ENCODE measurements at regions not wholly inside any gene's neighbourhood (a gene's known extent, or its start where the extent isn't known, plus 50 kb on each side); places are given as distances from the start of the nearest gene placed in this dataset.

DNA sequence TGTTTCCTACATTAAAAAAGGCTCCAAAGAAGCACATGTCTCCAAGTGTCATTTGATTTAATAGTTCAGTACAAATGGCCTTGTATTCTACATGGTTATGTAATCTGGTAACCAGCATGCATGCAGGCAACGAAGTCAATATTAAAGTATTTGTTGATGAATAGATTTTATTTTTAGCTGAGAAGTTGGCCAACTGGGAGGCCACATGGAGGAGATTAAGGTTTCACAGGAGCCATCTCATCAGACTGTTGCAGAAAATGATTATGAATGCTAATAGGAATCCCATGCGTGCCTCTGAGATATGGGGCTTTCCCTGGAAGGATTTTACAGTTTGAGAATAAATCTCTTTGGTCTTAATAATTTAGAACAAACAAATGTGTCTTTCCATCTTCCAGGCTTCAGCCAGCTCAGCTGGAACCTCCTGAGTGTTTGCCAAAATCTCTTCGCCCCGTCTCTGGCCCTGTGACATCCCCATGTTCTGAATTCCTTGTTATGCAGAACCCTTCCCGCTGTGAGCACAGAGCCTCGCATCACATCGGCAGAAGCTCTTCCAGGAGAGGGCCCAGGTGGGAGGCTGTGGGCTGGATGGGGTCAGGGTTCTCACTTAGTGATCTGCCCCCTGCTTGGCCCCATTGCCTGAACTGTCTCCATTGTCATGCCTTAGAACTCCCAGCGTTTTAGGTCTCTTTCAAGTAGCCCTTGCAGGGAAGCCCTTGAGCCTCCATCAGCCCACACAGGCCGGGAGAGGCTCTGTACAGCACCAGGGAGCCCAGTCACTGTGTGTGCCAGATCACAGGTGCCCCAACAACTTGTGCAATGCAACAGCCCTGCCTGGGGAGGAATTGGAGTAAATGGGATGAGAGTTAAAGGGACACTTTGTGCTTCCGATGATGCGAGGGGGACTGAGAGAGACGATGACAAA is 190.5 kb upstream of the TWIST2 start:
- no peak for DNase-seq

DNA sequence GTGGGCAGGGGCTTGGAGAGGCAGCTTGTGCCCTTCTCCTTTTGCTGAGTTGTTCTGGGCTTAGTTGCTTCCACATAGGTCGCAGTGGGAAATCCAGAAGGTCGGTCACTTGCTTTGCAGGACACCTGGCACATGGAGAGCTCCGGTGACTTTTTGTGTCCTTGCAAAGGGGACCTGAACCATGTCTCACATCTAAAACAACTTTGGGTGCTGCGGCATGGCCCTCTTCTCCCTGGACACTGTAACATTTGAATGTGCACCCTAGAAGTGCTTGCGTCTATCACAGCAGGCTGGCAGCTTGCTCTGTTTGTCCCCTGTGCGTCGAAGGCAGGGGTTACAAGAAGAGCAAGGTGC is 189.9 kb upstream of the TWIST2 start:
- DNase-seq, result no peak

DNA sequence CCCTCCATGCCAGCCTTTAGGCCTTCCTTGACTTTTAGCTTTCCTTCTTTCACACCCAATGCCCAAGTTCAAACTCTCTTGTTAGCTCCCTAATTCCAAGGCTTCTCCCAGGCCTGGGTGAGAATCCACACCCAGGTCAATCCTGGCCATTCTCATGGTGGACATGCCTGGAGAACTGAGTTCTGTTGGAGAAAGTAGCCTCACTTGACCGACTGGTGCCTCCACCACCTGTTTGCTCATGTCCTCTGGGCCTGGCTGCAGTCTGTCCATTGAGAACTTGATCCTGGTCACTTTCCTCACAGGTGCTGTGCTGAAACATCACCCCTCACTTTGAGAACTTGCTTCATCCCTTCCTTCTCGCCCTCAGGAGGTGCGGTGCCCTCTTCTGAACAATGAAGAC is 189.1 kb upstream of the TWIST2 start:
- no peak for DNase-seq

DNA sequence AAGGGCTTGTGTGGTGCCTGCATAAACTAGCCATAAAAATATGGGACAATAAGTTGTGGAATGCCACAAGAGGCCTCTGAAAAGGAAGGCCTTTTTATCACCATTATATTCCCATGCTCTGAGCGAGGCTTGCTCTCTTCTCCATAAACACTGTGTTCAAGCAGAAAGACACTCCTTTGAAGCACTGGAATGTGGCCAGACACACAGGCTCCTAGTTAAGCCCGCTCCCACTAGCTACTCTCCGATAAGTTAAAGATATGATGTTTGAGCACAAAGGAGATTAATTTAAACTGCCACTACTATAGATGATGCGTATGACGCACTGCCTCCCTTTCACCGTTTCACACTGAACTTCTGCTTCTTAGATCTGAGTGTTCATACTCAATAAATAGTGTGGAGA is 188.7 kb upstream of the TWIST2 start:
- no peak for DNase-seq

DNA sequence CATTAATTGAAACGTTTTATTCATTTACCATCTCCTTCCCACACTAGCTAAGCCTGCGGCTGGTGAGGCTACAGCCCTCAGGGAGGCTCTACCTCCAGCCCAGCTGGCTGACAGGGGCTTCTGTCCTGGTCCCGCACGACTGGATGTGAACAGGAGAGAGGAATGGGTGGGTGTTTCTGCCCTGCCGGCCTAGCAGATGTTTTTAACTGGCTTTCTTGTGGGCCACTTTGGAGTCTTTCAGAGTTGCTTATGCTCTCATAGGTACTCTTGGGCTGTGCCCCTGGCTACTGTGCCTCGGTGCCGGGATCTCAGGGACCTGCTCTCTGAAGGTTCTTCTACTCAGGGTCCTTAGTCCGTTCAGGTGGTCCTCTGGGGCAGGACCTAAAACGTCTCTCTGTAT is 184.3 kb upstream of the TWIST2 start:
- no peak for DNase-seq

DNA sequence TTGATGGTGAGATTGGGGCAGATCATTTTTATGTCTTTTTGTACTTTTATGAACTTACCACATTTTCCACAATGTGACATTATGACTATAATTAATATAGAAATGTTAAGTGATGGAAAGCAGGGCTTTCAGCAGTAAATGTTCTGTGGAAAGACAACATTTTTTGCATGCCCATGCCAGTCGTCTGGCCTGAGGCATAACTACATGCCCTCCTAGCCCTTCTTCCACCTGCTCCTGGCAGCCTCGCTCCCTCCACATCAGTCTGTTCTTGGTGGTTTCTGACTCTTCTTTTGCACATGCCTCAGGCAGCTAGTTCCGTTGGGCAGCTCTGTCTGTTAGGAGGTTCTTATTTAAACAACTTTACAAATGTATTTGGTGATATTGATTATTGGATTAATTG is 182.0 kb upstream of the TWIST2 start:
- DNase-seq, result no peak

DNA sequence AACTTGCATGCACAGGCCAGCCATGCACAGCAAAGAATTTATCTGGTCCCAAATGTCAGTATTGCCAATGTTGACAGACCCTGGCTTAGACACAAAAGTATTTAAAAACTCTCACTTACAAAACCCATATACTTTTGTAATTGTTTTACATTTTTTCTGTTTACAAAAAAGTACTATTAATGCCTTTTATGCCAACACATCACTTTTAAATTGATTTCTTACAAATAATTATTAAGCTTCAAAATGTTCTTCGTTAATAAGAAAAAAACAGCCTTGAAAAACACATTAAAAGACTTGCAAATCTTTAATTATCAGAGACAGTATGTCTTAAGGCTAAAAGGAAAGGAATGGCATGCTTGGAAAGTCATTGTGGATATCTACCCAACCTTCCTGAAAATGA is 181.3 kb upstream of the TWIST2 start:
- no peak for DNase-seq

DNA sequence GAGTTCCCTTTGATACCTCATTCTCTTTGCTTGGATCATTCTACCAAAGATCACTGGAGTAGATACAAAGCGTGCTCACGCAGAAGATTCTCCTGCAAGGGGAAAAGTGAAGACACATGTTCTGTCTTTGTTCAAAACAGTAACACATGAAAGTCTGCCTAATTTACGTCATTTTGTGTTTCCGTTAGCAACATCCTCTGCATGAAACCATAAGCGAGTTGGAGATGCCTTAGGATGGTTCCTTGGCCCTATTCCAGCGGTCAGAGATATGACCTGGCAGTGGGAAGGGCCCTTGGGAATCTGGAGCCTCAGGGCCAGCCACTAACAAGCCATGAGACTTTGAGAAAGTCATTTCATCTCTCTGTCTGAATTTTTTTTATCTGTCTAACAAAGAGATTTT is 180.9 kb upstream of the TWIST2 start:
- no peak for DNase-seq

DNA sequence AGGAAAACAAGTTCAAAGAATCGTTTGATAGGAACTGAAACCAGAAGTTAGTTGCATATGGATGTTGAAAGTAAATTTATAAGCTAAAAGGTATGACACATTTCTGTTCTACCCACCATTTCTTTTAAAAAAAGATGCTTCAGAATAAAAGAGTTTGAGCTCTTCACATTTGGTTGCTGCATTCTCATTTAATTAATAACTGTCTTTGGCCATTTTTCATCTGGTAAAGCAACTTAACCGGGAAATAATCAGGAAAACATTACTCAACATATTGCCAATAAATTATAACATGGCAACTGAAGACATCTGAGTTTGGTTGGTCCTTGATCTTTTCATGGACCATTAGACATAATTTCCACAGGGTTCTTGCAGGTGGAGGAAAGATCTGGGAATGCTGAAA is 180.2 kb upstream of the TWIST2 start:
- no peak for DNase-seq

DNA sequence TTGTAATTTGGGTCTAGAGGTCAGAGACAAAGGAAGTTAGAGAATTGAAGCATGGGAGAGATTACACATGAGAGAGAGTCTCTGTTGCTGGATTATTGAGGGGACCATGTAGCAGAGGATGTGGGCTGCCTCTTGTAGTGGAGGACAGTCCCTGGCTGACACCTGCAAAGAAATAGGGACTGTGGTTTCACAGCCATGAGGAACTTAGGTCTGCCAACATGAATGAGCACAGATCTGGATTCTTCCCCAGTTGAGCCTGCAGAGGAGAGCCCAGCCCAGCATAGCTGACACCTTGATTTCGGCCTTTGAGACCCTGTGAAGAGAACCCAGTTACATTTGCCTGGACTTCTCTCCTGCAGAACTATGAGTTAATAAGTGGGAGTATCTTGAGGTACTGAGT is 179.5 kb upstream of the TWIST2 start:
- DNase-seq, result no peak

DNA sequence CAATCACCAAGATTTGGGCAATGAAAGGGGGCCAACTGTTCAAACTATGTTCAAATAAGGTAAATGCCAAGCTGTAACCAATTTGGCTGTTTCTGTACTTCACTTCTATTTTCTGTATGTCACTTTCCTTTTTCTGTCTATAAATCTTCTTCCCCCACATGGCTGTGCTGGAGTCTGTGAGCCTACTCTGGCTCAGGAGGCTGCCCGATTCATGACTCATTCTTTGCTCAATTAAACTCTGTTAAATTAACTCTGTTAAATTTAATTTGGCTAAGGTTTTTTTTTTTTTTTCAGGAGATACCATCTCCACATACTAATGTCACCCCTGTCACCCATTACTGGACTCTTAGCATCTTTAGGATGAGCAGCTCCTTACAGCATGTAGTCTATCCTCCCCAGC is 178.8 kb upstream of the TWIST2 start:
- no peak for DNase-seq

DNA sequence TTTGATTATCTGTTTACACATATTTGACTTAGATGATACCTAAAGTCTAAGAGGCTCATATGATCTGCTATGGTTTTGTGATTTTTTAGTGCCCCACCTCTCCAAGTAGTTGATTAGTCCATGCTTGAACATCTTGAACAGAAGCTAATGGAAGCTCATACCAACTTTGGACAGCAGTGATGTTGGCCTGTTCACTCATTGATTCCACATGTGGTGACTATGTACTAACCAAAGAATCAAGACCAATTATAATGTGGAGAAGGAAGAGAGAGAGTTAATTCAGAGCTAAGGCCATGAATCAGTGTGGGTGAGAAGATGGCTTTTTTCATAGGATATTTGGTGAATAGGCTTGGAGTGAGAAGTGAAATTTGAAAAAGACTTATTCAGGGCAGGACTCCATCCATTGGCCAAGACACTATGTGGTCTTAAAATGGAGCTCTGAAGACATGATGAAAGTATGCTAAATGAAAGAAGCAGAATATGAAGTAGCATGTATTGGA is 178.3 kb upstream of the TWIST2 start:
- no peak for DNase-seq

DNA sequence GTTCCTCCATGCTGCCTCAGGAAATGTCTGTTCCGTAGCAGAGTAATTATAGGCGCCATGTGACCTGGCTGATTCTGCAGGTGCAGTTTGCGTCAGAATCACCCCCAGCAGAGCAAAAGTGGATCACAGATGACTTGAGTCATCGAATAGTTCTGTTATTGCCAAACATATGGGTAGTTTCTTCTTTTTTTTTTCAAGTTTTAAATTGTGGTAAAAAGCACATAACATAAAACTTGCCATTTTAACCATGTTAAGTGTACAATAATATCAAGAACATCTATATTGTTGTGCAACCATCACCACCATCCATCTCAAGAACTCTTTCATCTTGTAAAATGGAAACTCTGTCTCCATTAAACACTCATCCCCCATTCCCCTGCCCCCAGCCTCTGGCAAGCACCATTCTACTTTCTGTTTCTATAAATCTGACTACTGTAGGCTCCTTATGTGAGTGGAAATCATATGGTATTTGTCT is 177.7 kb upstream of the TWIST2 start:
- DNase-seq, result no peak

DNA sequence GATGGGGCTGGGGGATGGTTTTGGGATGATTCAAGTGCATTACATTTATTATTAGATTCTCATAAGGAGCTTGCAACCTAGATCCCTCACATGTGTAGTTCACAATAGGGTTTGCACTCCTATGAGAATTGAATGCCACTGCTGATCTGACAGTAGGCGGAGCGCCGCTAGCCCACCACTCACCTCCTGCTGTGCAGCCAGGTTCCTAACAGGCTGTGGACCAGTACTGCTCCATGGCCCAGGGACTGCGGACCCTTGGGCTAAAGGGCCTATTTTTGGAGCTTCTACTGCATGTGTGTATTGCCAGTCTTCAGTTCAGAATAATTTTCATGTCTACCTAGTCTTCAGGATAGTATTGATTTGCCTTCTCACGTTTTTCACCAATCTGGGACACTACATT is 165.3 kb upstream of the TWIST2 start:
- DNase-seq, result no peak

DNA sequence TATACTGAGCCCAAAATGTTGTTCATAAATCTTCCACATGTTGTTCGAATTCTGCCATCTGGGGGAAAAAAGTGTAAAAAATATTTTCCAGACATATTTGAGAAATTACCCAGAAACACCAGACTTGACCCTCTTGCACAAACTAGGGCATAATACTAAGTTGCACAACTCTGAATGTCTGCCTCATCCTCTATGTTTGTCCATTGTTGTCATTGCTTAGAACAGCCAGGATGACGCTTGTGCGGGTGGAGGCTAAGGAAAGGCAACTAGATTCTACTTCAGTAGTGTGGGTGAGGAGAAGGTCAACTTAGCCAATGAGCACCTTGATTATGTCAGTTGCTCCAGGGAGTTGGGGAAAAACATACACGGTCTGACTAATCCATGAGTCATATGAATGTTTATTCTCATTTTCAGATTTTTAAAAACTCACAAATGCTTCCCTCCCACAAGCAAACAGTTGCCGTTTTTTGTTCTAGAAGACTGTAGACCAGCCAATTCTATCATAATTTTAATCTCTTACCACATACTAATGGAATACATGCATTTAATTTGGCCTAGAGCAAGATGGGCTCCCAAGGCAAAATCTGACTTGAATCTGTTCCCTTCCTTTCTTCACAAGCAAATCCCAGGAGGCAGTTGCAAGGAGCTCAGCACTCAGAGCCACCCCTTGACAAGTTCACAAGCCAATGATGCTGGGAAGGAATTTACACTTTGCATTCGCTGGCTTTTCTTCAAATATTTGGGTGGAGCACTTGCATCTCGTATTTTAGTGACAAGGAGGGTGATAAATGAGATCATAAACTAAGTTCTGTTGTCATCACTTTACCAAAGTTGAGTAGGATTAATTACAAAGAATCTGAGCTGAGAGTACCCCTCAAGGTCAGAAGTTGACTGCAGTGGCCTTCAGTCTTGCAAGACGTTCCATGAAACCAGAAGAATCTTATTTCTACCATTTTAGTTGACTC is 163.2 kb upstream of the TWIST2 start:
- DNase-seq, result no peak

DNA sequence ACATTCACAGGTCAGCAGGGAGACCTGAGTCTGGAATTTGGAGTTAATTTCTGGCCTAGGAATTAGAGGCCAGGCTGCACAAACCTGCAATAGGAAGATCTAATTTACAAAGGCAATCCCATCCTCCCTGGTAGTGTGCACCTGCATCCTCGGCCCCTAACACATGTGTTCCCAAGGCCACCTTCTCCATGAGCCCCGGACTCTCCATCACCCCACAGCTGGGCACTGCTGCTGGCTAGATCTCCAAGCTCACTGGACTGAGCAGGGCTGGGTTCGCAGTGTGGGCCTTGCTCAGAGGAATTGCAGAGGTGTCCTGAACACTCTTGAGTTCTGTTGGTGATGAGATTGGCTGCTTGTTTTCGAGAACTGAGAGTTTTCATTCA is 162.6 kb upstream of the TWIST2 start:
- DNase-seq, result no peak

DNA sequence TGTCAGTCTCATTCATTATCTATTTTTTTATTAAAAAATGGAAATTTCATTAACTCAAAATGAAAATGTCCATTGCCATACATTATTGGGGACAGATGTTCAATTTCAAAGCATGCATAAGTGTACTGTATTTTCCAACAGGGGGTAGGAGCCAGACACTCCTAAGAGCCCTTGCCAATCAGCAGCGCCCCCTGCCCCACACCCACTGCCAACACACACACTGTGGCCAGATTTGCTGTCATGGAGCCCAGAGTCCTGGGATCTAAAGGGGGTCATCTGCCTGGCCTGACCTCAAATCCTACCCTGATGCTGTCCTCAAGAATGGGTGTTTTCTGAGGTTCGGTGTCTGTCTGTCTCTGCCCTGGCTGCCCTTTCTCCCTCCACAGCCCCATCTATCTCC is 162.2 kb upstream of the TWIST2 start:
- no peak for DNase-seq

DNA sequence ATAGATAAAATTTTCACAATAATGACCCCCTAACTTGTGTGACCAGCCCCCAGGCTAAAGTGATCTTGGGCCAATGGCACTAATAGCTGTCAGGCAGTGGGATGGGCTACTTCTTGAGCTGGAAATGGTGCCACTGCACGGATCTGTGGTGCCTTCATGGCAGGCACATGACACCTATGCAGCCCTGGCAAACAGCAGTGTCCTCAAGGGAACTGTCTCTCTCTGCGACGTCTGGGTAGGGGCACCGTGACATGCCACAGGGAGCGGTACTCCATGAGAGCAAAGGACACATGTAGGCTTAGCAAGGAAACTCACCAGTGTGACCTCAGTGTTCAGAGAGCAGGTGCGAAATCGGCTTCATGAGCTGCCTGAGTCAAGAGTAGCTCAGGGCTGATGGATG is 161.7 kb upstream of the TWIST2 start:
- DNase-seq, result no peak

DNA sequence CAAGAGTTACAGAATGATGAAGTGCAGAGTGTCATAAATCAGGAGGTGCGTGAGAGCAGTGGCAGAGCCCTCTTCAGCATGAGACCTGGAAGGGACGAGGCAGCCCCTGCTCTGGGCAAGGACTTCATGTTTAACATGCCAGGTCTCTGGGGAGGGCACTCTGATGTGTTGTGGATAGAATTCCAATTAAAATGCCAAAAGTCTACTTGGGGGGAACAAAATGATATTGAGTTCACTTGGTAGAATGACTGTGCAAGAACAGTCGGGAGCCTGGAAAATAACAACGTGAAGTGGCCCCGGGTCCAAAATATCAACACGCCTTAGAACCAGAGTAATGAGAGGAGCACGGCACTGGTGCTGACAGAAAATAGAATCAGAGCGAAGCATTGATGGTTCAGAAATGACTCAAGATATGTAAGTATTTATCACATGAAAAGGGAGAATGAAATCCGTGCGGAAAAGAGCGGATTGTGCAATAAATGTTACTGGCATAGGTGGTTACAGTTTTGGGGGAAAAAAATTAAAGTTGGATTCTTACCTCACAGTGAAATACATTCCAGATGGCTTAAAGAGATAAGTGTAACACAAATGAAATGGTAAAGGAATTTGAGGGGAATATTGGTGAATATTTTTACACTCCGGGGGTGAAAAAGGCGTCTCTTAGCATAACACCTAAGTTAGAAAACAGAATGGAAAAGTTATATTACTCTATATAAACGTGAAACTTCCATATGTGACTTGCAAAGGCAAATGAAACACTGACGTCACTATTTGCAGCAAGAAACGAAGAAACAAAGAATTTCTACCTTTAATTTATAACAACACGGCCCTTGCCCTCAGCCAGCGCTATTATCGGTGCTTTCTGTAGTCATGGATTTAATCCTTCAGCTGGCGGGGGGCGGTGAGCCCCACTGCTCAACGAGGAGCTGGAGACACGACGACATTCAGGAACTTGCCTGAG is 159.4 kb upstream of the TWIST2 start:
- no peak for DNase-seq

DNA sequence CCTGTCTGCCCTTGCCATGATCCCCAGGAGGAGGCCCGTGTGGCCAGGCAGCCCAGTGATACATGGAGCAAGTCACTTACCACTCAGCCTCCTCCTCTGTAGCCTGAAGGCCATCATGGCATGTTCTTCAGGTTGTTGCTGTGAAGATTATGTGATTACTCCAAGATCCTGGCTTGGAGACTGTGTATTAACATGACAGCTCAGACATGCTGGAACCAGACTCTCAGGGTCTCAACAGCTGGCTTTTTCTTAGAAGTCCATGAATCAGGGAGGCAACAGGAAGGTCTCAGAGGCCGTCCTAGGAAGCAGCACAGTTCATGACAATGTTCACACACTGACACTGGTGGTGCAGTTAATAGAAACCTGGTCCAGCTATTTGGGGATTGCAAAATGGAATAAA is 158.6 kb upstream of the TWIST2 start:
- no peak for DNase-seq

DNA sequence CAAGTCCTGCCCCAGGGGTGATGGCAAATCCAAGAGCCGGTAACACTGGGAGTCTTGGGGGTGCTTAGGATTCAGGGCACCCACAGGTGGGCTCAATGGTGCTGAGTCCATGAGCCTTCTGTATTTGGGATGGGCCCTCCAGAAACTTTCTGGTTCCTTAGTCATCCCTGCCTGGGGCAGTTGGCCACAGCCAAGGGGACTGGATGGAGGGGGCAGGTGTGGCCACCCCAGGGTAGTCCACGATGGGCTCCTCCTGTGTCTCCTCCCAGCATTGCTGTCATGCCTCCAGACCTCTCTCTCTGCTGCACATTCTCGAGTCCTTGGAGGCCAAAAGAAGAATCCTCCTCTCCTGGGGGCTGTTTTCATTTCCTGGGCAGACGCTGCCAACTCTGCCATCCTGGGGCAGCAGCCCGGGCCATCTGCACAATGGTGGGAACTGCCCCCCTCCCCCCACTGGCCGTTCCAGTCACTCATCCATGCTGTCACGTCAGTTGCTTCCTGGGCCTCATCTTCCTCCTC is 158.0 kb upstream of the TWIST2 start:
- no peak for DNase-seq

DNA sequence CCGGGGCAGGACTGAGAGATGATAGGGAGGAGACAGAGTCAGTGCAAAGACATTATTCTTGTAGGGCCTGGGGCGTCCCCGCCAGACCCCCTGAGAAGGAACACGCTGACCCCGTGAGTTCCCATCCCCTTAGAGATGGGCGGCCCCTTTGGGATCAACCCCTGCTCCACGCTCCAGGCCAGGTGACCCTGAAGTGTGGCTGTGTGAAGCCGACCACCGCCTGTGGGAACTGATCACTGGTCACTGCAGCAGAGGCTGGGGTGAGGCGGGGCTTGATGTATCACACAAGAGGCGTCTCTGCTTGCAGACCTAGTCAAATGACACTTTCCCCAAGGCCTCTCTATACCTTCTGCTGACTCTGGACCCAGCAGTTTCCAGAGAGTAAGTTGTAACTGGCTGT is 157.4 kb upstream of the TWIST2 start:
- DNase-seq, result no peak

All from activated gamma-delta T cell treated with Interleukin-2 at 50 U/mL for 16 hours (primary cell).